ENCODE measurements at regions not wholly inside any gene's neighbourhood (a gene's known extent, or its start where the extent isn't known, plus 50 kb on each side); places are given as distances from the start of the nearest gene placed in this dataset.

- TF ChIP-seq CTCF (IDR thresholded peaks at IDR 0.05; ENCODE audit: poor library complexity) (no peak), EZH2 (IDR thresholded peaks at IDR 0.05; ENCODE audit: borderline replicate concordance) (no peak), EZH2phosphoT487 (IDR thresholded peaks at IDR 0.05; ENCODE audit: low read depth, severe bottlenecking, unreplicated experiment) (no peak)
Observed at GRCh38 chr21:27424601-27425000, 457.7 kb upstream of the ADAMTS5 start.
